ENCODE measurements at regions not wholly inside any gene's neighbourhood (a gene's known extent, or its start where the extent isn't known, plus 50 kb on each side); places are given as distances from the start of the nearest gene placed in this dataset.

DNA sequence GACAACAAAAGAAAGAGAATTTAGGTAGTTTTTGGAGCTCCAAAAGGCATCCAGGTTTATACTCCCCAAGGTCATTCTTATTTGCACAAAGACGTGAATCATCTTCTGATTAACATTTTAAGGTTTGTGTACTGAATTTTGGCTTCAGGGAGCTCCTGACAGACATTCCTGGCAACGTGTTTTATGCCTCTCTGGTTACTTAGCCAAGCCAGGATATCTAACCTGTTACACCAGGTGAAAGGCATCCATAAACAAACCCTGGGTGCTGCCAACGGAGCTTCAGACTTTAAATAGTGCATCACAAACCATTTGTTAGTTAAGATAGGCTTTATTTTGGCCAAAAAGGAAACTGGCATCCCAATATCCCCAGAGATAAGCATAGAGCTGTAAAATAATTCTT lies 997.3 kb downstream of the ARAP2 start:
- no peak for DNase-seq

DNA sequence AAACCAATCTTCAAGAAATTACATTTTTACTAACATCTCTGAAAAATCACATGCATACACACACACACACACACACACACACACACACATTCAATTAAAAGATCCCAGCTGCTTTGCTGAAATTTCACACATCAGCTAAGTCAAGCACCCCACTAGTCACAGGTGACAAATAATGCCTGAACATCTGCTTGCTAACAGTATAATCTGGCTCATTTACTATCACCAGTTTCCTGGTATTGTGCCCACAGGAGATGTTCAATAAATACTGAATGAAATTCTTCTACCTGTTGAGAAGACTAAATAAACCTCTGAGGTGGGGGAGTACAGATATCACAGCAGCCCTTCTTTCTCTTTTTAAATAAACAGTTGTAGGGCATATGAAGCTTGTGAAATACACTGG lies 994.0 kb downstream of the ARAP2 start:
- no peak for DNase-seq

DNA sequence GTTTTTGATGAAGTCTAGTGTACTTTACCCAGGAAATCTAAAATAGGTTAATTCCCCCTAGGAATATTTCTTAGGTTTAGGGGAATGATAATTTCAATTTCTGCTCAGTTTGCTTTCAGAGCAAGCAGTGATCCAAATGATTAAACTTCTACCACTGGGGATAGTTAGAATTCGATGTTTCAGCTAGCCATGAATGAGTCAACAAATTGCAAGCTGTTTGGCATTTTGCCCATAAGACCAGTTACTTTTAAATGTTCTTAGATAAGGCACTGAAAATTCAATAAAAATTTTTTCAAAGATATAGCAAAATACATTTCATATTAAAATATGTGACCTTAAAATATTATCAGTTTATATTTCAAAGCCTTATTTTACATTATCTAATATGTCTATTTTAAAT lies 993.6 kb downstream of the ARAP2 start:
- no peak for DNase-seq

DNA sequence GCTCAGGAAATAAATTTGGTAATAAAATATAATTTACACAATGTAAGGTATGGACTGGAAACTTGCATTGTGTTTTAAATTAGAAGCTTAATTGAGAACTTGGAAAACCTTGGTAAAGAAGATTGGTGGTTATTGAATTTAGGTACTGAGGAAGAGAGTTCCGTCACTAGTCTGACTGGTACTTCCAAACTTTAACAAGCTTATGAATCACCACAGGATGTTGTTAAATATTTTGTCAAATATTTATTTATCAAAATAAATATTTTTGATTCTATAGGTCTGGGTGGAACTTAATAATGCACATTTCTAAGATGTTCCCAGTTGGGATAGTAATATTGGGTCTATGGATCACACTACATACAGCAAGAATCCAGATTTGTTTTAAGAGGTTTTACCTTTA lies 992.2 kb downstream of the ARAP2 start:
- no peak for DNase-seq

DNA sequence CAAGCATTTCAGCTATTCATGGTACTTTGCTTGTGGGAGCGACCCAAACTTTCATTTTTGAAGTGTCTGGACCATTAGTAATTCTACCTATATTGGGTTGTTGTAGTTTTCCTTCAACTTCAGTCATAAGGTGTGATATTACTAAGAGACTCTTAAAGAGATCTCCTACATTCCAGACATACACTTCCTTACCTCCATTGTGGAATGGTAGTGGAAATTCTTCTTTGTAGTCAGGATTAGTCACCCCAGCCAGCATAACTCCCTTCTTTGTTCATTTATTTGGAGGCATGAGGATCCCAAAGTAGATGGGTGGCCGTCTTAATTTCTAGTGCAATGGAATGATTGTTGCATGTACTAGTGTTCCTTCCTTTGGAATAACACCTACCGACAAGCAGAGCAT lies 991.4 kb downstream of the ARAP2 start:
- DNase-seq: no peak

DNA sequence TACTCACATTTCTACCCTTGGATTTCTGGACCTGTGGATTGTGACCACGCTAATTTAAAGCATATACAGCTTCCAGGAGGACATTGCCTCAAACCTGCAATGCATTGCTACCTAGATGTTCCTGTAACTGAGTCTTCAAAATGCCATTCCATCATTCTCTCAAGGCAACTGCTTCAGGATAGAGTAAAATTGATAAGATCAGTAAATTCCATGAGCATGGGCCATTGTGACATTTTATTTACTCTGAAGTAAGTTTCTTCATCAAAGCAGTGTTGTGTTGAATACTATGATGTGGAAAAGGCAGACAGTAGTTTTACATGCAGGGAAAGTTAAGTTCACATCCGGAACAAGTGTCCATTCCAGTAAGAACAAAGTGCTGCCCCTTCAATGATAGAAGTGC lies 991.0 kb downstream of the ARAP2 start:
- DNase-seq: no peak

DNA sequence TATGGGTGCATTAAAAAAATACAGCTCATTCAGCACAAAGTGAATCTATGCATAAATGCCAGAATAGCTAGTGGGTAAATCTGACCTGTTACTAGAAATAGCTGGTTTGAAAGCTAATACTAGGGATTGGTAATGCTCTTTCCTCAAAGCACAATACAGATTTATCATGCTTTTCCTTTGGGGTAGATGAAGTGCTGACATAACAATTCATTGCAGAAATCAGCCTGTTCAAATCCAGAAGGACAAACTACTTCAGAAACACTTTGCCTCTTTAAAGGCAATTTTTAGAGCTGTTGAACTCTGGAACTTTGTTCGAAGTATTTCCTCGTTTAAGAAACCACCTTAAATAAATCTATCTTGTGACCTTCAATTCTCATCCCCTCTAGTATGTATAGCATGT lies 957.9 kb downstream of the ARAP2 start:
- DNase-seq: no peak

DNA sequence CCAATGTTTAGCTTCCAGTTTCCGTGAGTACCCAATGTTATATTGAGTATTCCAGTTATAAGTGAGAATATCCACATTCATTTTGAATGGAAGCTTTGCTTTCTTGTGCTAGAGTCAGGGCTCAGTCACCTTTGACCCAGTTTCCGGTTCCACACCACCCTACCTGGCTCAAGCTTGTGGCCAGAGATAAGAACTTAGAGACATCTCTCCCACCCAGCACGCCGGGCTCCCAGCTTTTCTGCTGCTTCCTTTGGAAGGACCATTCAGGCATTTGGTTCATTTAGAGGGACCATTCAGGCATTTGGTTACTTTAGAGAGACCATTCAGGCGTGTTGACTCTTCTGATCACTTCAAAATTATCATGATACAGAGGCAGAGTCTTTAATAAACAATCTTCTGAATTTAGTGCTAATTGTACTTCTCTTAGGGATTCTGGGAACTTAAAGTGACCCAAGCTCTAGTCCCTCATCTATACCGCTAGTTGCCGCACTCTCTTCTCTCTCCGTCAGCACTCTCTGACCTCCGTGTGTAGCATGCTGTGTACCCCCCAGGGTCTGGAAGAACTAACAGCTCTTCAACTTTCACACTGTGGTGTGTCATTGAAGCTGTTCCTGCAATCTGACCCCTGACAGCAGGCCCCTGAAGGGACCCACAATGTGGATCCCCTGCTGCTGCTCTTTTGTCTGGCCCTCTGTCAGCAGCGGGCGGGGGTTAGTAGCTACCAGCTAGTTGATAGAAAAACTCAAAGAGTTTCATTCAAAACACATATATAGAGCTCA lies 943.1 kb downstream of the ARAP2 start:
- no peak for DNase-seq

DNA sequence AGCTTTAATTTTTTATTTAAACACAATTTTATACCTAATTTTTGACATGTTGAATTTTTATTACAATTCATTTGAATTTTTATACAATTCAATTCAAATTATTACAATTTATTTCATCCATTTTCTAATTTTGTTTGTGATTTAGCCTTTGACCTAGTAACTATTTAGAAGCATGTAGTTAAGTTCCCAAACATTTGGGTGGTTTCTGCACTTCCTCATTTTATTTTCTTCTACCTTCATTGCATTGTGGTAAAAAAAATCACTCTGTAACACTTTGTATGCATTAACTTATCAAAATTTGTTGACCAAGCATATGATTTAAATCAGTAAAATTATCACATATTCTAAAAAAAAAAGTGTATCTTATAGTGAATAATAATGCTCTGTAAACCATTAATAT lies 928.9 kb downstream of the ARAP2 start:
- no peak for DNase-seq

DNA sequence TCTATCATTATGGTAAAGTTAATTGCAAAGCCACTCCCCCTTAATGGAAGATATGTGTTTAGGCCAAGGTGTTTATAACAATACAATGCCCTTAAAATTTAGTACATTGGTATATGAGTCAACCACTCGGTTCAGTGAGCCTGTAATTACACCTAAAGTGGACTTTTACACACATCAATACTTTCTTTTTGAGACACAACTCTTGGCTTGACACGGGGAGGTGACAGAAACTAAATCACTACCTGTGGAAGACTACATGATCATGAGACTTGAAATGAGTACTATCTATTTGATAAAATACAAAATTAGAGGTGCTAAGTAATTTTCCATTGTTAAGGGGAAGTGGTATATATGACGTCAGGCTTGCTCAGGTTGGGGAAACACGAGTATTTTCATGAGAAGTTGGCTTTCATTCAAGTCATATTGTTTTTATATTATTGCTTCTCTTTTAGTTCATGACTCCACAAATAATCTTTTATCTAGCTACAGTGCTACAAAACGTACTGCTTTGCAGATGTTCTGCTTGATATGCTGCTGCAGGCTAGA lies 918.3 kb downstream of the ARAP2 start:
- DNase-seq: no peak

DNA sequence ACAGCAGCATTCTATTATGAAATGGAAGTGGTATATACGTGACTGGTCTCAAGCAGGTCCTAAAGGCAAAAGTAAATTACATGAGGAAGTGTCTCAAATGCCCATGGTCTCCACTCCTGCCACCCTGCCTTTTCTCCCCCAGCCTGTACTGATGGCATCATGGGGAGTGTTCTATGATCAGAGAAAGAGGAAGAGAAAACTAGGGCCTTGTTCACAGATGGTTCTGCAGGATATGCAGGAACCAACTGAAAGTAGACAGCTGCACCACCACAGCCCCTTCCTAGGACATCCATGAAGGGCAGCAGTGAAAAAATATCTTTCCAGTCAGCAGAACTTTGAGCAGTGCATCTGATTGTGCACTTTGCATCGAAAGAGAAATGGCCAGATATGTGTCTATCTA lies 901.5 kb downstream of the ARAP2 start:
- DNase-seq: no peak

DNA sequence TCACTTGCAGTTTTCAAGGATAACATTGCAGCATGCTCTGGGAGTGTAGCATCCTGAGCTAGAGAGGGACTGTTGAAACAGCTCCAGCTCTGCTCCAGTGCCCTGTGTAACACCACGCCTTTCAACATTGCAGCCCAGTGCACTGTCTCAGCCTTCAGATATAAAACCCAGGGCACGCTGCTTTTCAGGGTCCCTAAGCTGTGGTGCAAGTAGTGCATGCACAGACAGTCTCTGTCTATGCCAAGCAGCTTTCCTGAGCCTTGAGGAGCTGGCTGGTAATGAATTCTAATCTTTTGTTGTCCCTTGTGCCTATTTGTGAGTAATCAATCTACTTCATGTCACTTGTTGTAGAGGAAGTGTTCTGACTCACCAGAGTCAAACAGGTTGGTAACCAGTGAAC lies 897.0 kb downstream of the ARAP2 start:
- no peak for DNase-seq

DNA sequence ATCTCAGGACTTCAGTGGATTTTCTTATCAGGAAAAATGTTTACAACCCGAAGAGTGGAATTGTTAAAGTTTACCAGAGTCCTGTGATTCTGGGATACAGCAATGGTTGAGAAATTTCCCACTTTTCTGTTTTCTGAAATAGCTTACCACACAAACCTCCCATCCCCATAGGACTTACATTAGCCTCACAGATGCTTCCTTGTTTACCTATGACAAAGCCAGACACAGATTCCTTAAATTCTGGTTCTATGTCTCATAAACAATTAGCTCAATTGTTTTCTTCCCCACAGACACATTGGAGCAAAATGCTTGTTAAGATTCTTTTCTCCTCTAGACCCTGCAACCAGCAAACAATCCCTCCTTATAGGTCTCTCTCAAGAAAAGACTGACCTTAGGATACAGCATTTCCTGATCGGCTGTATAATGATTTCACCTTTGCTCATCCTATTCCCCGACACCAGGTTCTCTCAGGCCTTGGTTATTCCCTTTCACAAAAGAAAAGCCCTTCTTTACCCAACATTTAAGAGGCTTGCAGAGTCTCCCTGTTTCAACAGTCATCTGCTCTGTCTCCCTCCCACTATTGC lies 886.2 kb downstream of the ARAP2 start:
- DNase-seq: no peak

DNA sequence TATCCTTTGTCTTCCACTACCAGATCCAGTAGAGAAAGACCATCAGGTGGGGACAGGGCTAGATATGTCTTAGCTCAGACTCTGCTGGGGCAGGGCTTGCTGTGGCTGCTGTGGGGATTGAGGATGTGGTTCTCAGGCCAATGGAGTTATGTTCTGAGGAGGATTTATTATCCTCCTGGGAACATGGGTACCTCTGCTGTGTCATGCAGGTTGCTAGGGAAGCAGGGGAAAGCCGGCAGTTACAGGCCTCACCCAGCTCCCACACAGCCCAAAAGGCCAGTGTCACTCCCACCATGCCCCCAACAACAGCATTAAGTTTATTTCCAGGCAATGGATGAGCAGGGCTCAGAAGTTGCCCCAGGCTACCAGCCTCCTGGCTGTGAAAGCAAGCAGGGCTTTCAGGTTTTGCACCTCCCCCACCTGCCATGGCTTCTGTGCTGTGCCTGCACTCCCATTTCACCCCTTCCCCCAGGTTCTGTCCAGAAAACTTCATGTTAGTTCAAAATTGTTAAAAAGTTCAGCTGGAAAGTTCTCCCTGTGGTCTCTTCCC lies 879.9 kb downstream of the ARAP2 start:
- DNase-seq: no peak

DNA sequence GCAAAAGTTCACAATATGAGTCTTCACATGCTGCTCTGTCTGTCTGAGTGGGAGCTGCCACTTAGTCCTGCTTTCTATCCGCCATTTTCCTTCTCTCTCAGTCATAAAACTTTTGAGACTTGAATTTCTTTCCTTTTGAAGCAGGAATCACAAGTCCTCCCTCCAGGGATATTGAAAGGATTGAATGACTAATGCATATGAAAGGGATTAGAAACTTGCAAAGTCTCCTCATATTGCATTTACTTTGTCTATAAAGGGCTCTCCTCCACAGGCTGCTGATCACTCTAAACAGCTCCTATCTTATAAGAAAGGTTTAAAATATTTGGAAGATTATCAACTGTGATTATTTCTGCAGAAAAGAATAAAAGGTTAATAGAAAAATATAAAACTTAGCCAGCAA lies 879.1 kb downstream of the ARAP2 start:
- DNase-seq: no peak

DNA sequence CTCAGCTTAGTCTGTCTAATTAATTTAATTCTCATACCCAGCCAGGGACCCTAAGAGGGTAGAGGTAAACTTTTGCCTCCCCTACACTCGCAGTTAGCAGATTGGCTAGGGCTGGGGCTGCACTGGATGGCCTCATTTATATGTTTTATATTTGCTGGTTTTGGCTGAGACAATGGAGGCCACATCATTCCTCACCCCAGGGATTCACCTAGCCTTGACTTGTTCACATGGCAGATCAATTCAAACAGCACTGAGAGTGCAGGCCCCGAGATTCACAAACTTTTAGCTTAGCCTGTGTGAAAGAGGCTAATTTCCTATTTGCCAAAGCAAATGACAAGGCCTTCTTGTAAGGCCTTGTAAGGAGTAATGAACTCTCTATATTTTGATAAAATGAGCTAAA lies 844.4 kb downstream of the ARAP2 start:
- DNase-seq: no peak

DNA sequence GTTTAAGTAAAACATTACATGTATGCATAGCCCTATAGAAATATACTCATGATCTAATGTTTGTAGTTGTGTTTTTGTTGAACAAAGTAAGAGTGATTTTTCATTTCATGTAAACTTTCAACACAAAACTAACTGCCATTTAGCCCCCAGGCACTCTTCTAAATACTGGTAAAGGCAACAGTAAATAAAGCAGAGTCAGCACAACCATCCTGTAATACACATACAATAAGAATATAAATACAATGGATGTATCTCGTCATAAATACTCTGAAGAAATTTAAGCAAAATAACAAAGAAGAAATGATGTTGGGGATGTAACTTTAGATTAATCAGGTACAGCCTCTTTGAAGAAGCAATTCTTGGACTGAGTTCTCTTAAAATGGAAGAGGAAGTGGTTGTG lies 821.2 kb downstream of the ARAP2 start:
- DNase-seq: no peak

DNA sequence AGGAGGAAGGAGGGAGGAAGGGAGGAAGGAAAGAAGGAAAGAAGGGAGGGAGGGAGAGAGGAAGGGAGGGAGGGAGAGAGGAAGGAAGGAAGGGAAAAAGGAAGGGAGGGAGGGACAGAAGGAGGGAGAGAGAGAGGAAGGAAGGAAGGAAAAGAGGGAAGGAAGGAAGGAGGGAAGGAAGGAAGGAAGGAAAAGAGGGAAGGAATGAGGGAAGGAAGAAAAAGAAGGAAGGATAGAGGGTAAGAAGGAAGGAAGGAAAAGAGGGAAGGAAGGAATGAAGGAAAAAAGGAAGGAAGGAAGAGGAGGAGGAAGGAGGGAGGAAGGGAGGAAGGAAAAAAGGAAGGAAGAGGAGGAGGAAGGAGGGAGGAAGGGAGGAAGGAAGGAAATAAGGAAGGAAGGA lies 796.8 kb downstream of the ARAP2 start:
- no peak for DNase-seq

DNA sequence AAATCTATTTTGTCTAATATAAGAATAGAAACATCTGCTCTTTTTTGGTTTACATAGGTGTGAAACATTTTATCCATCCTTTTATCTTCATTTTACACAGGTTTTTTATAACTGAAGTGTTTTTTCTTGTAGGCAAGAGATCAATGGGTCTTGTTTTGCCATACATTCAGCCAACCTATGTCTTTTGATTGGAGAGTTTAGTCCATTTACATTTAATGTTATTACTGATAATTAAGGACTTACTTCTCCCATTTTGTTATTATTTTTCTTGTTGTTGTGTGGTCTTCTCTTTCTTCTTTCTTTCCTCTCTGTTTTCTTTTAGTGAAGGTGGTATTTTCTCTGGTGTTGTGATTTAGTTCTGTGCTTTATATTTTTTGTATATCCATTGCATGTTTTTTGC lies 785.3 kb downstream of the ARAP2 start:
- DNase-seq: no peak

DNA sequence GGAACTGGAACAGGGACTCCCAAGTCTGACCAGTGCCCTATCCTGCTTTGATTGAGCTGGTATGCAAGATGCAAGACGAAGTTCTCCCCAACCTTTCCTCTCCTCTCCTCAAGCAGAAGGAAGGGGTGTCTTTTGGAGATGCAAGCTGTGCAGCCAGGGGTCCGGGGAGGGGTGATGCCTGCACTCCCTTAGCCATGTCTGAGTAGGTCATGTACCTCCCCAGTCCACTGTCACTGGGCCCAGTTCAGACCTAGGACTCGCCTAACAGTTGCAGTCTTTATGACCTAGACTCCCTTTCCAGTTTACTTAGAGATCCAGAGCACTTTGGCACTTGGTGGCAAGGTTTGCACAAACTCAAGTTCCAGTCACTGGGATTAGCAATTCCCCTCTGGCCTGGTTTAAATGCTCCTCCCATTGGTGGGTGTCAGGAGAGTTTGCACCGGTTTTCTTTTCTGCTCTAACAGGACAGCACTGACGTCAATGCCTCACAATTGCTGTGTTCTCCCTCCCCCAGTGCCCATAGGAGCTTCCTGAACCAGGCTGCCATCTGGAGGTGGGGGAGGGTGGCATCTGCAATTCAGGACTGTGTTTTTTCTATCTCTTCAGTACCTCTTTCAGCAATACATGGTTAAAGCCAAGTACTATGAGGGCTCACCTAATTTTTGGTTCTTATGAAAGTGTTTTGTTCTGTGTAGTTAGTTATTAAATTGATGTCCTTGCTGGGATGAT lies 782.2 kb downstream of the ARAP2 start:
- no peak for DNase-seq

DNA sequence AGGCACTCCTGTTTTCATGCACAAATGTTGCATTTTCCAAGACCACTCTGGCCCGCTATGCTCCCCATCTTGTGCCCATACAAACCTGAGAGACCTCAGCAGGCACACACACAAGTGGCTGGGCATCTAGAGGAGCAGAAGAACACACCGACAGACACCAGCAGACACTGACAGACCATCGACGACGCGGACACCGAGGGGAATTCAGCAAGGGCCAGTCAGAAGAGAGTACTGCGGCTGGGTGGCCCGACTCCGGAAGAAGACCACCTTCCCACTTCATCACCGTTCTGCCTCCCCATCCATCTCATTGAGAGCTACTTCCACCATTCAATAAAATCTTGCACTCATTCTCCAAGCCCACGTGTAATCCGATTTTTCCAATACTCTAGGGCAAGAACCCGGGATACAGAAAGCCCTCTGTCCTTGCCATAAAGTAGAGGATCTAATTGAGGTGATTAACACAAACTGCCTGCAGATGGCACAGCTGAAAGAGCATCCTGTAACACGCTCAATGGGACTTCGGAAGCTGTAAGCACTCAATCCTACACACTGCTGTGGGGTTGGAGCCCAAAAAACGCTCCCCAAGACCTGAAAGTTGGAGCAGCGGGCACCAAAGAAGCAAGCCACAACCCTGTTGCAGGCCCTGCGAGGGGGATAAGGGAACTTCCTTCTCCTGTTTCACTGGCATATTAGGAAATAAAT lies 780.9 kb downstream of the ARAP2 start:
- DNase-seq: no peak

DNA sequence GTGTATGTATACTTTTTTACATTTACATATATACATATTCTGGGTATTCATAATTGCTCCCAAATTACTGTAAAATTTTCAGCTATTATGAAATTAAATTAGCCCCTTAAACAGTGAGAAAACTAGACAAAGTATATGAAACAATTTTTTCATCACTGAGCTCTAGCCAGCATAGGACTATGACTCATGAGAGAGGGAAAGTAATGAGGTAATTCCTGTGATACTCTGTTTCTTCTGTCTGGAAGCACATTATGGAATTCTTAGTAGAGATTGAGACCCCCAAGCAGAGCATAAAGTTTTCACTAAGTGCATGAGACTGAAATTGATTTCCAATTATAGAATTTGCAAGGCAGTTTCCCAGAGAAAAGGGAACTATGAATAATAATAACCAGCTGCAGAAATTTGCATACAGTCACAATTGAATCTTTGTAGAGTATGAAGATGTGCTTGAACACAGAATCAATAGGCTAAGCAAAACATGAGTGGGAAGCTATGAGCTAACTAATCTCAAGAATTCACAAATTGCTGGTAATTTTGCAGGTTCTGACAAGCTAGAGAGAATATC lies 779.3 kb downstream of the ARAP2 start:
- no peak for DNase-seq

DNA sequence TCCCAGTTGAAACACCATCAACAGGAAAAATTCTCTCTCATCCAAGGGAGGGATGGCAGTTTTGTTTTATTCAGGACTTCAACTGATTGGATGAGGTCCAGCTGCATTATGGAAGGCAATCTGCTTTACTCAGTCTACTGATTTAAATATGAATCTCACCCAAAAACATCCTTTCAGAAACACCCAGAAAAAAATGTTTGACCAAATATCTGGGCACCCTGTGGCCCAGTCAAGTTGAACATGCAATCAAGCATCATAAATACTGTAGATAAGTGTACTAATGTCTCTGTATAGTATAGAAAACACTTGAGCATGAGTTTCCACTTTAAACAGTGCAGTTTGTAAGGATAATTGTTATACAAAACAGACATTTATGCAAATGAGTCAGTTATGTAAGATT lies 753.2 kb downstream of the ARAP2 start:
- no peak for DNase-seq

All from NCI-H774 (cell line).